ENCODE measurements at regions not wholly inside any gene's neighbourhood (a gene's known extent, or its start where the extent isn't known, plus 50 kb on each side); places are given as distances from the start of the nearest gene placed in this dataset.

DNA sequence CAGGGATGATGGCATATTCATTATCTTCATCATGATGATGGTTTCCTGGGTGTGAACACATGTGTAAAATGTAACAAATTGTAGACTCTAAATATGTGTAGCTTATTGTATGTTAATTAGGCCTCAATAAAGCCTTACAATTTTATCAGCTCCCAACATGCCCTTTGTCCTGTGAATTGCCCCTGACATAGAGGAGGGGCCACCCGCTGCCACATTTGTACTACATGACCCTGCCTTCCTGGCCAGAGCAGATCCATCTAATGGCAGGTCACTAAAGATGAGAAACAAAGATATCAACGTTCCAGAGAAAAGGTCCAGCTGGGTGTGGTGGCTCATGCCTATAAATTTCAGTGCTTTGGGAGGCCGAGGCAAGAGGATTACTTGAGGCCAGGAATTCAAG lies 117.2 kb downstream of the CAAP1 start:
- FAIRE-seq (no peak), DNase-seq (no peak), ATAC-seq (no peak)
- TF ChIP-seq, protein P1, sequence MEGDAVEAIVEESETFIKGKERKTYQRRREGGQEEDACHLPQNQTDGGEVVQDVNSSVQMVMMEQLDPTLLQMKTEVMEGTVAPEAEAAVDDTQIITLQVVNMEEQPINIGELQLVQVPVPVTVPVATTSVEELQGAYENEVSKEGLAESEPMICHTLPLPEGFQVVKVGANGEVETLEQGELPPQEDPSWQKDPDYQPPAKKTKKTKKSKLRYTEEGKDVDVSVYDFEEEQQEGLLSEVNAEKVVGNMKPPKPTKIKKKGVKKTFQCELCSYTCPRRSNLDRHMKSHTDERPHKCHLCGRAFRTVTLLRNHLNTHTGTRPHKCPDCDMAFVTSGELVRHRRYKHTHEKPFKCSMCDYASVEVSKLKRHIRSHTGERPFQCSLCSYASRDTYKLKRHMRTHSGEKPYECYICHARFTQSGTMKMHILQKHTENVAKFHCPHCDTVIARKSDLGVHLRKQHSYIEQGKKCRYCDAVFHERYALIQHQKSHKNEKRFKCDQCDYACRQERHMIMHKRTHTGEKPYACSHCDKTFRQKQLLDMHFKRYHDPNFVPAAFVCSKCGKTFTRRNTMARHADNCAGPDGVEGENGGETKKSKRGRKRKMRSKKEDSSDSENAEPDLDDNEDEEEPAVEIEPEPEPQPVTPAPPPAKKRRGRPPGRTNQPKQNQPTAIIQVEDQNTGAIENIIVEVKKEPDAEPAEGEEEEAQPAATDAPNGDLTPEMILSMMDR (IDR thresholded peaks at IDR 0.05) = no peak
- no peaks in the 10 kb centered on the region for H3K36me3 ChIP-seq
- WGBS, 2 donors = 61 to 69% methylated on average over 3 of the region's 3 CpGs
- H3K4me3 ChIP-seq = no peak overlapping the region
- intact Hi-C loops (cut with DNase I) = no loop called here
- H3K4me1 ChIP-seq = no peaks in the 10 kb centered on the region
- no peak overlapping the region for H3K27ac ChIP-seq
- no peaks in the 10 kb centered on the region for H3K27me3 ChIP-seq
- no peaks in the 10 kb centered on the region for H3K9me3 ChIP-seq

DNA sequence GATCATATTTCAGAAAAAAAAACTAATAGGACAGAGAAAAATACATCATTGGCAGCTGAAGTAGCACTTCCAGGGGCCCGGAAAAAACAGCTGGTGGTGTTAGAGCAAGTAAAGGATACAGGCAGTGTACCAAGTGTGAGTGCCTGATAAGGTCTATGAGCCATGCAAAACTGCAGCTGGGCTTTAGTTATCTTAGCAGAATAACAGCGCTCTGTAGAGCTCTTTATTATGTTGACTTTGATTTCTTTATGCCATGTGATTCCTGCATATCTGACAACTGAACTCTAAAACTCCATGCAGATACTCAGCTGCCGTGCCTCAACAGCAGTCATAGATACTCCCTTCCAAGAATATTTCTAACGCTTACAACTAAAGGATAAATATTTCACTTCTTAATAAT lies 119.5 kb downstream of the CAAP1 start:
- WGBS, 2 donors = 70 to 74% methylated on average over 4 of the region's 4 CpGs
- intact Hi-C loops (cut with DNase I) = no loop called here
- no peak for DNase-seq

DNA sequence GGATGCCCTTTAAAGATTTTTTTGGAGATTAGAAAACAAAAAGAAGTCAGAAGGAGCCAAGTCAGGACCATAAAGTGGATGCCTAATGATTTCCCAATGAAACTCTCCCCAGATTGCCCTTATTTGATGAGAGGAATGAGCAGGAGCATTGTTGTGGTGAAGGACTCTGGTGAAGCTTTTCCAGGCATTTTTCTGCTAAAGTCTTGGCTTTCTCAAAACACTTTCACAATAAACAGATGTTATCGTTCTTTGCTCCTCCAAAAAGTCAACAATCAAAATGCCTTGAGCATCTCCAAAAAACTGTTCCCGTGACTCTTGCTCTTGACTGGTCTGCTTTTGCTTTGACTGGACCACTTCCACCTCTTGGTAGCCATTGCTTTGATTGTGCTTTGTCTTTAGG lies 121.8 kb downstream of the CAAP1 start:
- no peaks in the 10 kb centered on the region for H3K9me3 ChIP-seq
- FAIRE-seq = no peak
- DNase-seq = no peak
- intact Hi-C loops (cut with DNase I) = no loop called here
- H3K27ac ChIP-seq = no peak overlapping the region
- no peaks in the 10 kb centered on the region for H3K36me3 ChIP-seq
- H3K4me3 ChIP-seq = no peak overlapping the region
- no peaks in the 10 kb centered on the region for H3K4me1 ChIP-seq
- TF ChIP-seq, protein P1 (IDR thresholded peaks at IDR 0.05) = no peak
- WGBS, 2 donors = 32 to 53% methylated on average over 2 of the region's 2 CpGs
- no peak for ATAC-seq
- no peaks in the 10 kb centered on the region for H3K27me3 ChIP-seq

More for the DNA sequence above, 119.5 kb downstream of the CAAP1 start:
- FAIRE-seq (no peak), ATAC-seq (no peak)
- H3K27me3 ChIP-seq = no peaks in the 10 kb centered on the region
- H3K4me3 ChIP-seq = no peak overlapping the region
- H3K9me3 ChIP-seq = no peaks in the 10 kb centered on the region
- no peak overlapping the region for H3K27ac ChIP-seq
- no peaks in the 10 kb centered on the region for H3K4me1 ChIP-seq
- H3K36me3 ChIP-seq = no peaks in the 10 kb centered on the region
- TF ChIP-seq, protein P1 (IDR thresholded peaks at IDR 0.05) = no peak

DNA sequence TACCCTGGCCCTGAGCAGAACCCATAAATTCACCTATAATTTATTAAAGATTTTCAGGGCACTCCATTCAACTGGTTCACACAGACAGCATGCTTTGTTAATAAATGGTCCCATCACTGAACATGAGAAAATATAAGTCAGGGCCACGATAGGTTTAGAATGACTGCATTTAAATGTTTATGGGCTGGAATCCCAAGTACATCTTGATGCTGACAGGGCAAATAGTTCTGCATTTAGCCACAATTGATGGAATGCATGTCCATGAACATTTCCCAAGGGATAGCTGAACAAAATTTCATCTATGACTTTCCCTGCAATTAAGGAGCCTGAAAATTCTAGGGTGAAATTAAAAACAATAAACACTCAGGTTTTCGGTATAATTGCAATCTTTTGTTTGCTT lies 124.5 kb downstream of the CAAP1 start:
- Histone ChIP-seq H3K4me1 (no peaks in the 10 kb centered on the region), H3K9me3 (no peaks in the 10 kb centered on the region), H3K4me3 (no peak overlapping the region), H3K27me3 (no peaks in the 10 kb centered on the region), H3K27ac (no peak overlapping the region), H3K36me3 (no peaks in the 10 kb centered on the region)
- FAIRE-seq = no peak
- TF ChIP-seq, protein P1 (IDR thresholded peaks at IDR 0.05) = no peak
- 55 to 70% methylated on average over 2 of the region's 2 CpGs for WGBS, 2 donors
- intact Hi-C loops (cut with DNase I) = no loop called here
- ATAC-seq = no peak
- no peak for DNase-seq

DNA sequence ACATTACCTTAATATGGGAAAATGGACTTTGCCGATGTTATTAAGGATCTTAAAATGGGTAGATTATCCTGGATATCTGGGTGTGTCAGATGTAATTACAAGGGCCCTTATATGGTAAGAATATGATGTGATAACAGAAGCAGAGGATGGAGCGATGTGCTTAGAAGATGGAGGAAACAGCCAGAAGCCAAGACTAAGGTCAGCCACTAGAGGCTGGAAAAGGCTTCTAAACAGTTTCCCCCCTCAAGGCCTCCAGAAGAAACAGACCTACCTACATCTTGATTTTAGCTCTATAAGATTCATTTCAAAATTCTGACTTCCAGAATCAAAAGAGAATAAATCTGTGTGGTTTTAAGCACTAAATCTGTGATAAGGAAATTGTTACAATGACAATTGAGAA lies 131.9 kb downstream of the CAAP1 start:
- Histone ChIP-seq H3K9me3 (no peaks in the 10 kb centered on the region), H3K27ac (no peak overlapping the region), H3K36me3 (no peaks in the 10 kb centered on the region), H3K4me3 (no peak overlapping the region), H3K27me3 (no peaks in the 10 kb centered on the region), H3K4me1 (no peaks in the 10 kb centered on the region)
- intact Hi-C loops (cut with DNase I) = no loop called here
- TF ChIP-seq, protein P1 (IDR thresholded peaks at IDR 0.05) = no peak
- 79% methylated on average over 2 of the region's 2 CpGs for WGBS, 2 donors
- FAIRE-seq (no peak), DNase-seq (no peak), ATAC-seq (no peak)

Data from pancreas (tissue), 10 donors.